ENCODE measurements at regions not wholly inside any gene's neighbourhood (a gene's known extent, or its start where the extent isn't known, plus 50 kb on each side); places are given as distances from the start of the nearest gene placed in this dataset.

GRCh38 chr2:12124790-12125189 is 378.4 kb downstream of the LPIN1 start:
- TF ChIP-seq CTCF (optimal IDR thresholded peaks at IDR 0.05 in 1 of 3, IDR thresholded peaks at IDR 0.05 in 1 of 3, conservative IDR thresholded peaks at IDR 0.05 in 1 of 3; ENCODE audit: extremely low read depth in 1 of 3, insufficient read depth in 2 of 3, low read length in 3 of 3): no peak
- no peak for TF ChIP-seq EZH2 (IDR thresholded peaks at IDR 0.05; ENCODE audit: low read length)
